DMS53 treated with DMSO at 0.1 percent for 48 hours (cell line): ENCODE measurements at regions not wholly inside any gene's neighbourhood (a gene's known extent, or its start where the extent isn't known, plus 50 kb on each side); places are given as distances from the start of the nearest gene placed in this dataset.

Source experiments
- DNase-seq: peaks from one replicate; lab custom pipeline; 2025; ENCODE audit not compliant: unreplicated experiment; lab: John Stamatoyannopoulos, UW

- no peak for DNase-seq
Observed at GRCh38 chr2:103025056-103025455, 263.2 kb downstream of the TMEM182 start.

GRCh38 chr2:103028181-103028580 lies 266.4 kb downstream of the TMEM182 start:
- DNase-seq = no peak
